Trophoblast cell (in vitro differentiated cells and primary cell): ENCODE measurements at regions not wholly inside any gene's neighbourhood (a gene's known extent, or its start where the extent isn't known, plus 50 kb on each side); places are given as distances from the start of the nearest gene placed in this dataset.

Source experiments
- DNase-seq, 2 donors: peaks; one replicate each; pipeline ENCODE4 v3.0.0-alpha.2; 2016
- H2AFZ ChIP-seq: 2 replicates; pipeline ENCODE4 v1.6.1; 2013; ENCODE audit warnings: low read length, moderate library complexity, mild to moderate bottlenecking; ENCODE audit not compliant: insufficient read depth, poor library complexity
- H2AK5ac ChIP-seq: 2 replicates; pipeline ENCODE4 v1.6.1; 2013; ENCODE audit warnings: mild to moderate bottlenecking, low read length
- H2BK120ac ChIP-seq: 2 replicates; pipeline ENCODE4 v1.6.1; 2013; ENCODE audit warnings: low read length, mild to moderate bottlenecking, moderate library complexity; ENCODE audit not compliant: insufficient read depth, poor library complexity
- H2BK12ac ChIP-seq: 2 replicates; pipeline ENCODE4 v1.6.1; 2013; ENCODE audit warnings: mild to moderate bottlenecking, low read length, moderate library complexity
- H2BK5ac ChIP-seq: 2 replicates; pipeline ENCODE4 v1.6.1; 2013; ENCODE audit warnings: low read length, low read depth, moderate library complexity, mild to moderate bottlenecking; ENCODE audit not compliant: poor library complexity
- H3K14ac ChIP-seq: 2 replicates; pipeline ENCODE4 v1.6.1; 2013; ENCODE audit warnings: mild to moderate bottlenecking, low read length
- H3K18ac ChIP-seq: 2 replicates; pipeline ENCODE4 v1.6.1; 2013; ENCODE audit warnings: mild to moderate bottlenecking, low read length
- H3K23ac ChIP-seq: 2 replicates; pipeline ENCODE4 v1.6.1; 2013; ENCODE audit warnings: low read length
- H3K27ac ChIP-seq: 2 replicates; pipeline ENCODE4 v1.5.1; 2013; ENCODE audit warnings: low read depth, mild to moderate bottlenecking, inconsistent platforms, low read length, moderate library complexity
- H3K27me3 ChIP-seq: 2 replicates; pipeline ENCODE4 v1.6.1; 2013; ENCODE audit warnings: inconsistent platforms, mild to moderate bottlenecking, low read length, moderate library complexity; ENCODE audit not compliant: insufficient read depth
- H3K36me3 ChIP-seq, 2 experiments: 1 replicate in 1 of 2; 2 replicates in 1 of 2; pipeline ENCODE4 v1.6.1; 2013; ENCODE audit warnings: low read length in 2 of 2, mild to moderate bottlenecking in 2 of 2, moderate library complexity in 1 of 2; ENCODE audit not compliant: insufficient read depth in 2 of 2, control insufficient read depth in 1 of 2
- H3K4ac ChIP-seq: 2 replicates; pipeline ENCODE4 v1.6.1; 2013; ENCODE audit warnings: low read depth, mild to moderate bottlenecking, low read length, moderate library complexity
- H3K4me1 ChIP-seq, 2 experiments: 1 replicate in 1 of 2; 2 replicates in 1 of 2; pipeline ENCODE4 v1.6.1; 2013; ENCODE audit warnings: low read length in 2 of 2, mild to moderate bottlenecking in 2 of 2, moderate library complexity in 1 of 2; ENCODE audit not compliant: insufficient read depth in 2 of 2, control insufficient read depth in 1 of 2
- H3K4me2 ChIP-seq: 2 replicates; pipeline ENCODE4 v1.6.1; 2013; ENCODE audit warnings: inconsistent platforms, mild to moderate bottlenecking, low read length, moderate library complexity
- H3K4me3 ChIP-seq: 2 replicates; pipeline ENCODE4 v1.5.1; 2013; ENCODE audit warnings: mild to moderate bottlenecking, low read depth, low read length, inconsistent platforms
- H3K79me1 ChIP-seq: one replicate; pipeline ENCODE4 v1.6.1; 2013; ENCODE audit warnings: low read length
- H3K79me2 ChIP-seq: 2 replicates; pipeline ENCODE4 v1.6.1; 2013; ENCODE audit warnings: low read length, mild to moderate bottlenecking; ENCODE audit not compliant: control insufficient read depth, insufficient read depth, poor library complexity
- H3K9ac ChIP-seq: 2 replicates; pipeline ENCODE4 v1.6.1; 2013; ENCODE audit warnings: mild to moderate bottlenecking, low read length
- H3K9me3 ChIP-seq: 2 replicates; pipeline ENCODE4 v1.6.1; 2013; ENCODE audit warnings: low read depth, mild to moderate bottlenecking, control low read depth, inconsistent platforms, low read length; ENCODE audit not compliant: insufficient read depth
- H4K12ac ChIP-seq: 2 replicates; pipeline ENCODE4 v1.6.1; 2013; ENCODE audit warnings: low read depth, mild to moderate bottlenecking, low read length, moderate library complexity
- H4K8ac ChIP-seq: 2 replicates; pipeline ENCODE4 v1.6.1; 2013; ENCODE audit warnings: low read depth, mild to moderate bottlenecking, low read length, moderate library complexity
- H4K91ac ChIP-seq: one replicate; pipeline ENCODE4 v1.6.1; 2013; ENCODE audit warnings: low read depth, mild to moderate bottlenecking, low read length, moderate library complexity
- WGBS: extraction: QIAGEN DNeasy Blood & Tissue Kit; methylation state at CpG from one replicate; pipeline ENCODE4 v1.1.7; 2013; ENCODE audit warnings: missing lambda C conversion rate; ENCODE audit not compliant: insufficient read length, insufficient coverage; ENCODE audit errors: extremely low coverage; 5-methylcytosine and 5-hydroxymethylcytosine counted together

- Histone ChIP-seq H3K9ac (no peak overlapping the region), H3K9me3 (no peaks in the 10 kb centered on the region), H3K14ac (no peak overlapping the region), H4K8ac (no peak overlapping the region), H2AFZ (no peak overlapping the region), H4K12ac (no peak overlapping the region), H3K27ac (no peak overlapping the region), H3K4me1 (no peaks in the 10 kb centered on the region), H3K4me2 (no peak overlapping the region), H3K79me1 (peaks cover 2% of the 10 kb centered on the region), H3K23ac (no peak overlapping the region), H4K91ac (no peak overlapping the region), H3K4ac (no peak overlapping the region), H3K18ac (no peak overlapping the region), H2BK120ac (no peak overlapping the region), H2BK5ac (no peak overlapping the region), H3K27me3 (no peaks in the 10 kb centered on the region), H3K4me3 (no peak overlapping the region), H2AK5ac (no peak overlapping the region), H3K79me2 (no peaks in the 10 kb centered on the region), H2BK12ac (no peak overlapping the region), H3K36me3 (no peaks in the 10 kb centered on the region)
- no CpG with 5 or more reads among the region's 4 CpGs for WGBS
- no peak for DNase-seq
These were observed 624.4 kb upstream of the SOX11 start for GRCh38 chr2:5067816-5068215.

- Histone ChIP-seq H3K27ac (no peak overlapping the region), H3K14ac (no peak overlapping the region), H2AFZ (no peak overlapping the region), H3K23ac (no peak overlapping the region), H3K9me3 (no peaks in the 10 kb centered on the region), H3K9ac (no peak overlapping the region), H3K4me1 (no peaks in the 10 kb centered on the region), H4K91ac (no peak overlapping the region), H3K79me2 (no peaks in the 10 kb centered on the region), H2BK12ac (no peak overlapping the region), H3K36me3 (no peaks in the 10 kb centered on the region), H4K8ac (no peak overlapping the region), H3K4ac (no peak overlapping the region), H3K79me1 (peaks cover 2% of the 10 kb centered on the region), H3K18ac (no peak overlapping the region), H2AK5ac (no peak overlapping the region), H2BK5ac (no peak overlapping the region), H3K4me2 (no peak overlapping the region), H4K12ac (no peak overlapping the region), H3K4me3 (no peak overlapping the region), H2BK120ac (no peak overlapping the region), H3K27me3 (no peaks in the 10 kb centered on the region)
- no CpG with 5 or more reads among the region's 5 CpGs for WGBS
- DNase-seq, result peak; percentile 25 to 58
These were observed 621.9 kb upstream of the SOX11 start for GRCh38 chr2:5070257-5070656.

GRCh38 chr2:5074733-5075132 lies 617.5 kb upstream of the SOX11 start:
- H3K4me2 ChIP-seq, result no peak overlapping the region
- no peak overlapping the region for H3K9ac ChIP-seq
- peaks cover 0 to 2% of the 10 kb centered on the region in 2 experiments for H3K4me1 ChIP-seq
- no CpG with 5 or more reads among the region's 5 CpGs for WGBS
- no peaks in the 10 kb centered on the region for H3K79me2 ChIP-seq
- peak; percentile 4 to 36 for DNase-seq
- no peak overlapping the region for H2BK5ac ChIP-seq
- H3K27me3 ChIP-seq, result no peaks in the 10 kb centered on the region
- H3K23ac ChIP-seq, result no peak overlapping the region
- no peak overlapping the region for H2BK12ac ChIP-seq
- H3K79me1 ChIP-seq, result peaks cover 2% of the 10 kb centered on the region
- no peak overlapping the region for H3K27ac ChIP-seq
- no peak overlapping the region for H2BK120ac ChIP-seq
- no peak overlapping the region for H3K4ac ChIP-seq
- H4K12ac ChIP-seq, result no peak overlapping the region
- H2AK5ac ChIP-seq, result no peak overlapping the region
- H3K9me3 ChIP-seq, result no peaks in the 10 kb centered on the region
- no peak overlapping the region for H3K4me3 ChIP-seq
- H4K8ac ChIP-seq, result no peak overlapping the region
- H4K91ac ChIP-seq, result no peak overlapping the region
- H2AFZ ChIP-seq, result no peak overlapping the region
- no peaks in the 10 kb centered on the region for H3K36me3 ChIP-seq
- no peak overlapping the region for H3K14ac ChIP-seq
- no peak overlapping the region for H3K18ac ChIP-seq

- no CpG with 5 or more reads among the region's 3 CpGs for WGBS
- H4K12ac ChIP-seq, result no peak overlapping the region
These were observed 615.6 kb upstream of the SOX11 start for GRCh38 chr2:5076599-5076998.

More at GRCh38 chr2:5076599-5076998, 615.6 kb upstream of the SOX11 start:
- H3K23ac ChIP-seq, result no peak overlapping the region
- H3K4ac ChIP-seq, result no peak overlapping the region
- peak overlapping the region; percentile 83 for H2BK12ac ChIP-seq
- no peak overlapping the region for H2BK5ac ChIP-seq
- peaks cover 2% of the 10 kb centered on the region for H3K79me1 ChIP-seq
- H4K8ac ChIP-seq, result no peak overlapping the region
- H3K9me3 ChIP-seq, result no peaks in the 10 kb centered on the region
- no peaks in the 10 kb centered on the region for H3K27me3 ChIP-seq
- DNase-seq, result no peak
- no peaks in the 10 kb centered on the region for H3K79me2 ChIP-seq
- no peak overlapping the region for H2AK5ac ChIP-seq
- H3K14ac ChIP-seq, result no peak overlapping the region
- no peak overlapping the region for H3K4me2 ChIP-seq
- H4K91ac ChIP-seq, result no peak overlapping the region
- no peak overlapping the region for H3K18ac ChIP-seq
- no peaks in the 10 kb centered on the region for H3K36me3 ChIP-seq
- no peak overlapping the region for H3K27ac ChIP-seq
- no peak overlapping the region for H2BK120ac ChIP-seq
- no peak overlapping the region for H3K9ac ChIP-seq
- peaks cover 0 to 2% of the 10 kb centered on the region in 2 experiments for H3K4me1 ChIP-seq
- no peak overlapping the region for H2AFZ ChIP-seq
- H3K4me3 ChIP-seq, result no peak overlapping the region
